IgD-negative memory B cell (primary cell): ENCODE measurements at regions not wholly inside any gene's neighbourhood (a gene's known extent, or its start where the extent isn't known, plus 50 kb on each side); places are given as distances from the start of the nearest gene placed in this dataset.

Source experiments
- H3K27ac Mint-ChIP-seq, 3 donors: one replicate each; pipeline ENCODE4 v1.8.0; 2020 to 2022; ENCODE audit warnings: mild to moderate bottlenecking in 3 of 3, mixed read lengths in 3 of 3, moderate library complexity in 1 of 3
- H3K27me3 Mint-ChIP-seq: one replicate; pipeline ENCODE4 v1.8.0; 2021; ENCODE audit warnings: mixed read lengths
- H3K36me3 Mint-ChIP-seq: one replicate; pipeline ENCODE4 v1.8.0; 2020; ENCODE audit warnings: mild to moderate bottlenecking, mixed read lengths
- H3K4me1 Mint-ChIP-seq, 3 donors: one replicate each; pipeline ENCODE4 v1.8.0; 2020 to 2022; ENCODE audit warnings: mixed read lengths in 3 of 3, mild to moderate bottlenecking in 1 of 3
- H3K4me3 Mint-ChIP-seq, 4 donors: one replicate each; pipeline ENCODE4 v1.8.0; 2020 to 2022; ENCODE audit warnings: mild to moderate bottlenecking in 4 of 4, mixed read lengths in 4 of 4, moderate library complexity in 3 of 4
- H3K9me3 Mint-ChIP-seq, 3 donors: one replicate each; pipeline ENCODE4 v1.8.0; 2020 to 2021; ENCODE audit warnings: mixed read lengths in 3 of 3, mild to moderate bottlenecking in 1 of 3

DNA sequence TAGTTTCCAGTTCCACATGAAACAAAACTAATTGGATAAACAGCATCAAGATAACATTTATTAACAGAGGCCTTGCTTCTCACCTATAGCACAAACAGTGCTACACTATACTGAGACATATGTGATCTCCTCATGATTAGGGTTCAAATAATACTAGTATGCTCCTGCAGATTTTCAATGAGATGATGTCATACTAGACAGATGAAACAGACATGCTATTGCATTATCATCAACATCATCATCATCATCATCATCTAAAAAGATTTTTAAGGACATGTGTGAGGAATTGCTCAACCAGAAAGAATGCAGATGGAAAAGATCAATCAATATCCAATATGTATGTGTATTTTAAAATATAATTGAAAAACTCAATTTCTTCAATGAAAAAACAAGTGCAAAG, 932.3 kb downstream of the METTL15 start:
- H3K27ac Mint-ChIP-seq, result no peak overlapping the region
- no peaks in the 10 kb centered on the region for H3K27me3 Mint-ChIP-seq
- no peak overlapping the region for H3K4me3 Mint-ChIP-seq
- H3K4me1 Mint-ChIP-seq, result no peaks in the 10 kb centered on the region
- no peaks in the 10 kb centered on the region for H3K36me3 Mint-ChIP-seq
- peaks cover 0 to 8% (median 3%) of the 10 kb centered on the region in 3 donors for H3K9me3 Mint-ChIP-seq

DNA sequence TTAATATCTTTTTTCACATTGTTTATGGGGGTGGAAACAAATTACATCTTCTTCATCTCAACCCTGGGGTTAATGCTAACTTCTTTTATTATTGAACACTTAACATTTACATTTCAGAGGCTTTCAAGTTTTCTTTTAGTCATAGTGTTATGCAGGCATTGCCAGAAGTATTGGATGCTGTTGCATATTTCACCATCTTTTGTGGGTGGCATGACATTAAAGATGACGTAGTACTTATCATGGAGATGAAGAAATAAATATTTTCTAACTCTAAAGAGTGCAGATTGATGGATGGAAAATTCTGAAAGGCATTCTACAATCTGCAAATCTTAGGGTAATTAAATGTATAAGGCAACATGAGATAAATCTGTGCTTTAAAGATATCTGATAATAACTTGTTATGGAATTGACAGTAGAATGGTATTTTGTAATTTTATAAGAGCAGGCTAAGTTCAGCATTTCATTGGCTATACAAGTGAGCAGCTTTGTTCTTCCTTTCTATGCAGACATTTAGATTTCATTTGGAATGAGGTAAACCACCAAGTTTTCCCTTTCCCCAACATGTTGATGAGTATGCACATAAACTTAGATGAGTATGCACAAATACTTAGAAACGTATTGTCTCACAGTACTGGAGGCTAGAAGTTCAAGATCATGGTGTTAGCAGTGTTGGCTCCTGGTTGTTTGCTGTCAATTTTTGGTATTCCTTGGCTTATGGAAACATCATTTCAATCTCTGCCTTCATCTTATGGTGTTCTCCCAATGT, 924.4 kb downstream of the METTL15 start:
- H3K27ac Mint-ChIP-seq, result no peak overlapping the region
- H3K9me3 Mint-ChIP-seq, result peaks cover 3 to 23% (median 5%) of the 10 kb centered on the region in 3 donors
- no peaks in the 10 kb centered on the region for H3K36me3 Mint-ChIP-seq
- H3K4me3 Mint-ChIP-seq, result no peak overlapping the region
- H3K4me1 Mint-ChIP-seq, result no peaks in the 10 kb centered on the region
- H3K27me3 Mint-ChIP-seq, result no peaks in the 10 kb centered on the region

GRCh38 chr11:29029452-29029851, 921.3 kb downstream of the METTL15 start:
- Mint-ChIP-seq H3K4me1 (no peaks in the 10 kb centered on the region), H3K36me3 (no peaks in the 10 kb centered on the region), H3K27me3 (no peaks in the 10 kb centered on the region), H3K27ac (no peak overlapping the region), H3K4me3 (no peak overlapping the region), H3K9me3 (peaks cover 4 to 26% (median 9%) of the 10 kb centered on the region in 3 donors)

- Mint-ChIP-seq H3K27ac (no peak overlapping the region), H3K4me3 (no peak overlapping the region), H3K36me3 (no peaks in the 10 kb centered on the region), H3K4me1 (no peaks in the 10 kb centered on the region), H3K9me3 (peaks cover 8 to 23% (median 9%) of the 10 kb centered on the region in 3 donors), H3K27me3 (no peaks in the 10 kb centered on the region)
Observed at GRCh38 chr11:29027436-29027835, 919.2 kb downstream of the METTL15 start.

GRCh38 chr11:29026286-29026685, 918.1 kb downstream of the METTL15 start:
- H3K27me3 Mint-ChIP-seq, result no peaks in the 10 kb centered on the region
- H3K4me1 Mint-ChIP-seq, result no peaks in the 10 kb centered on the region
- H3K36me3 Mint-ChIP-seq, result no peaks in the 10 kb centered on the region
- no peak overlapping the region for H3K27ac Mint-ChIP-seq
- no peak overlapping the region for H3K4me3 Mint-ChIP-seq
- peaks cover 8 to 24% (median 9%) of the 10 kb centered on the region in 3 donors for H3K9me3 Mint-ChIP-seq

DNA sequence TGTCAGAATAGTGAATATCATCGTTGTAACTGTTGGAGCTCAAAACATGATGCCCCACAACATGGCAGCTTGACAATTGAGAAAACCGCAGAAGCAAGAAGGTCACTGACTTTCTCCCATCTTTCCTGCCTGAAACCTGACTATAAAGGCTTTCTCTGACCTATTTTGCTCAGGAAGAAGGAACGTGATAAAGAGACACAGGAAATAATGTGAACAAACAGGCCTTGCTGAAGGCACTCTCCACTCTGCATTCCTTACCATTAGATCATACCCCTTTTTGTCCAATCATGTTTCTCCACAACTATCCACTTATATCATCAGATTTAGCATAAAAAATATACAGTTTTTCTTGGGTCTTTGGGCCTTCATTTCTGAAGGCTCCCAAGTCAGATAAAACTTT, 916.8 kb downstream of the METTL15 start:
- Mint-ChIP-seq H3K27ac (no peak overlapping the region), H3K4me3 (no peak overlapping the region), H3K9me3 (peaks cover 8 to 24% (median 9%) of the 10 kb centered on the region in 3 donors), H3K36me3 (no peaks in the 10 kb centered on the region), H3K4me1 (no peaks in the 10 kb centered on the region), H3K27me3 (no peaks in the 10 kb centered on the region)

- no peak overlapping the region for H3K27ac Mint-ChIP-seq
- H3K9me3 Mint-ChIP-seq, result peaks cover 8 to 27% (median 9%) of the 10 kb centered on the region in 3 donors
- no peaks in the 10 kb centered on the region for H3K27me3 Mint-ChIP-seq
- no peaks in the 10 kb centered on the region for H3K4me1 Mint-ChIP-seq
- H3K36me3 Mint-ChIP-seq, result no peaks in the 10 kb centered on the region
- no peak overlapping the region for H3K4me3 Mint-ChIP-seq
Observed at GRCh38 chr11:29024386-29024785, 916.2 kb downstream of the METTL15 start.

DNA sequence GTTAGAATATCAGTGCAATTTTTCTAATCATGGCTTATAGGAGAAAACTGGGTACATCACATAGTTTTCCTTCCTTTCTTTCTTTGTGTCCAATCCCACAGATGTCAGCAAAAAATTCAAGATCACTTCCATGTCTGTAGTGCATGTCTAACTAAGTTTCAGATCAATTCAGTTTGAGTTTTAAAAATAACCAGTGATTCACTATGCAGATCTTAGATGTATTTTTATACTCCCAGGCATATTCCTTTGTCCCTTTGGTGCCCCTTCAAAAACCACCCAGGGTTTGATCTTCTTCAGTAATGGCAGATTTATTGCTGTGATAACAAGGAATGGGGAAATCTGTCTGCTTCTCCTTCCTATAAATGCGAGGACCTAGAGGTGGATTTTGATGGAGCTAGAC, 915.6 kb downstream of the METTL15 start:
- peaks cover 8 to 21% (median 9%) of the 10 kb centered on the region in 3 donors for H3K9me3 Mint-ChIP-seq
- H3K4me1 Mint-ChIP-seq, result no peaks in the 10 kb centered on the region
- no peaks in the 10 kb centered on the region for H3K27me3 Mint-ChIP-seq
- no peak overlapping the region for H3K4me3 Mint-ChIP-seq
- no peaks in the 10 kb centered on the region for H3K36me3 Mint-ChIP-seq
- no peak overlapping the region for H3K27ac Mint-ChIP-seq

DNA sequence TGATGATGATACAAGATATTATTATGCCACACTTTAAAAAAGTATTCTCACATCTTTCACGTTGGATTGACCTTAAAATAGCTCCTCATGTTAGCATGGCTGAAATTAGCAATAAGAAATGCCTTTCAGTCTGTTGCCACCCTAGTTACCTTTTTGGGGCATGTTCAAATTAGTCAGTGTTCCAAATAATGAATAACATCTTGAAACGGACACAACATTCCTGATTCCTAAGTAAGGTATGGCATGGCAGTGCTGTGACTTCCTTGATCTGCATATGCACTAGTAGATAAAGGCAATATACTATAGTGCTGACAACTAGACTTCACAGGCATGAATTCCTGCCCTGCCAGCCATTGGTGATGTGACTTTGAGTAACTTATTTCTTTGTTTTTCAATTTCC, 914.5 kb downstream of the METTL15 start:
- Mint-ChIP-seq H3K9me3 (peaks cover 5 to 16% (median 6%) of the 10 kb centered on the region in 3 donors), H3K4me1 (no peaks in the 10 kb centered on the region), H3K27ac (no peak overlapping the region), H3K4me3 (no peak overlapping the region), H3K36me3 (no peaks in the 10 kb centered on the region), H3K27me3 (no peaks in the 10 kb centered on the region)

- Mint-ChIP-seq H3K27me3 (no peaks in the 10 kb centered on the region), H3K4me3 (no peak overlapping the region), H3K9me3 (peaks cover 2 to 13% (median 7%) of the 10 kb centered on the region in 3 donors), H3K4me1 (no peaks in the 10 kb centered on the region), H3K27ac (no peak overlapping the region), H3K36me3 (peaks cover 3% of the 10 kb centered on the region)
Observed at GRCh38 chr11:29019960-29020683, 911.9 kb downstream of the METTL15 start.

- peaks cover 0 to 9% (median 2%) of the 10 kb centered on the region in 3 donors for H3K9me3 Mint-ChIP-seq
- H3K27me3 Mint-ChIP-seq, result no peaks in the 10 kb centered on the region
- no peak overlapping the region for H3K4me3 Mint-ChIP-seq
Observed at GRCh38 chr11:29018631-29019030, 910.4 kb downstream of the METTL15 start.

DNA sequence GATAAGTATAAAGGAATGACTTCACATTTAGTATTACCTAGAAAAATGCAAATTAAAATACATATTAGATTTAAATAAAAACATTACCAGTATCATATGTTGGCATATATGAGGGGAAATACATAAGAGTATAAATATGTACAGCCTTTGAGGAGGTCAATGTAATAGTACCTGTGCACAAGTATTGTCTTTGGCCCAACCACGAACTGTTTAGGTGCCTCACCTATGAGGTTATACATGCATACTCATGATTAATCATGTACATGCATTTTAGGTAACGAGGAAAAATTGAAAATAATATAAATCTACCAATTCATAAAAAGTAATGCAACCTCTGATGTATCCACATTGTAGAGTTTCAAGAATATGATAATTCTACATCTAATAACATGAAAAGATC, 909.8 kb downstream of the METTL15 start:
- no peak overlapping the region for H3K4me3 Mint-ChIP-seq
- H3K27ac Mint-ChIP-seq, result no peak overlapping the region
- H3K9me3 Mint-ChIP-seq, result peaks cover 0 to 9% (median 2%) of the 10 kb centered on the region in 3 donors
- H3K27me3 Mint-ChIP-seq, result no peaks in the 10 kb centered on the region
- peaks cover 3% of the 10 kb centered on the region for H3K36me3 Mint-ChIP-seq
- H3K4me1 Mint-ChIP-seq, result no peaks in the 10 kb centered on the region

More at GRCh38 chr11:29018631-29019030, 910.4 kb downstream of the METTL15 start:
- H3K4me1 Mint-ChIP-seq, result no peaks in the 10 kb centered on the region
- H3K36me3 Mint-ChIP-seq, result peaks cover 3% of the 10 kb centered on the region
- no peak overlapping the region for H3K27ac Mint-ChIP-seq

DNA sequence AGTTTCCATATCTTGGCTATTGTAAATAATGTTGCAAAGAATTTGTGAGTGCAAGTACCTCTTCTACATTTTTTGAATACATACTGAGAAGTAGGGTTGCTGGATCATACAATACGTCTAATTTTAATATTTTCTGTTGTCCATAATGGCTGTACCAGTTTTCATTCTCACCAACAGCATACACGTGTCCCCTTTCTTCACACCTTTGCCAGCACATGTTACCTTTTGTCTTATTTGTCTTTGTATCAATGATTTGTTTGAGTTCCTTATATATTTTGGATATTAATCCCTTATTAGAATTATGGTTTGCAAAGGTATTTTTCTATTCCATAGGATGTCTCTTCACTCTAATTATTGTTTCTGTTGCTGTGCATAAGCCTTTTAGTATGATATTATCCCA, 904.3 kb downstream of the METTL15 start:
- no peaks in the 10 kb centered on the region for H3K27me3 Mint-ChIP-seq
- no peaks in the 10 kb centered on the region for H3K4me1 Mint-ChIP-seq
- no peak overlapping the region for H3K27ac Mint-ChIP-seq
- no peak overlapping the region for H3K4me3 Mint-ChIP-seq
- peaks cover 3% of the 10 kb centered on the region for H3K36me3 Mint-ChIP-seq
- H3K9me3 Mint-ChIP-seq, result peaks cover 0 to 7% (median 2%) of the 10 kb centered on the region in 3 donors

DNA sequence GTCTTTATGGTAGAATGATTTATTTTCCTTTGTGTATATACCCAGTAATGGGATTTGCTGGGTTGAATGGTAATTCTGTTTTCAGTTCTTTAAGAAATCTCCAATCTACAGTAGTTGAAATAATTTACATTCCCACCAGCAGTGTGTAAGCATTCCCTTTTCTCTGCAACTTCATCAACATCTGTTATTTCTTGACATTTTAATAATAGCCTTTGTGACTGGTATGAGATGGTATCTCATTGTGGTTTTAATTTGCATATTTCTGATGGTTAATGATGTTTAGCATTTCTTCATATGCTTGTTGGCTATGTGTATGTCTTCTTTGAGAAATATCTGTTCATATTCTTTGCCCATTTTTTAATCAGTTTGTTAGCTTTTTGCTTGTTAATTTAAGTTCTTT, 901.2 kb downstream of the METTL15 start:
- Mint-ChIP-seq H3K4me1 (no peaks in the 10 kb centered on the region), H3K27ac (no peak overlapping the region), H3K36me3 (no peaks in the 10 kb centered on the region), H3K4me3 (no peak overlapping the region), H3K27me3 (no peaks in the 10 kb centered on the region), H3K9me3 (peaks cover 0 to 11% (median 0%) of the 10 kb centered on the region in 3 donors)

DNA sequence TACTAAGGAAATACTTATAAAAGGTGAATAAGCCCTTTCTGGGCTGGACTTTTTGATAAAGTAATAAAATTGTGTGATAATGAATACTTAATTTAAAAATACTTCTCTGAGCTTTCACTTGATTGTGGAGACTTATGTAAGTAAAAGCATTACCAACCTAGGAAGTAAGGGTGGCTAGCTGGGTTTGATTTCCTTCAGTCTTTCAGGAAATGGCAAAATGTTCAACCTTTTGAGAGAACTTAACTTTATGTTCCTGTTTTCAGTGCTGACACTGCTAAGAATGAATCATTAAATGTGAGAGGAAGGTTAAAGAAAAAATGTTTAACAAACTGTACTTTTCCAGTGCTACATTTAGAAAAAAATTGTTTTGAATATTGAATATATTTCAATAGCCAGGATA, 900.3 kb downstream of the METTL15 start:
- Mint-ChIP-seq H3K4me3 (no peak overlapping the region), H3K27ac (no peak overlapping the region), H3K9me3 (peaks cover 0 to 11% (median 0%) of the 10 kb centered on the region in 3 donors), H3K27me3 (no peaks in the 10 kb centered on the region), H3K4me1 (no peaks in the 10 kb centered on the region), H3K36me3 (no peaks in the 10 kb centered on the region)

GRCh38 chr11:29006668-29007067, 898.5 kb downstream of the METTL15 start:
- Mint-ChIP-seq H3K4me1 (no peaks in the 10 kb centered on the region), H3K4me3 (no peak overlapping the region), H3K36me3 (no peaks in the 10 kb centered on the region), H3K9me3 (peaks cover 0 to 11% (median 2%) of the 10 kb centered on the region in 3 donors), H3K27ac (no peak overlapping the region), H3K27me3 (no peaks in the 10 kb centered on the region)
